ENCODE measurements at regions not wholly inside any gene's neighbourhood (a gene's known extent, or its start where the extent isn't known, plus 50 kb on each side); places are given as distances from the start of the nearest gene placed in this dataset.

DNA sequence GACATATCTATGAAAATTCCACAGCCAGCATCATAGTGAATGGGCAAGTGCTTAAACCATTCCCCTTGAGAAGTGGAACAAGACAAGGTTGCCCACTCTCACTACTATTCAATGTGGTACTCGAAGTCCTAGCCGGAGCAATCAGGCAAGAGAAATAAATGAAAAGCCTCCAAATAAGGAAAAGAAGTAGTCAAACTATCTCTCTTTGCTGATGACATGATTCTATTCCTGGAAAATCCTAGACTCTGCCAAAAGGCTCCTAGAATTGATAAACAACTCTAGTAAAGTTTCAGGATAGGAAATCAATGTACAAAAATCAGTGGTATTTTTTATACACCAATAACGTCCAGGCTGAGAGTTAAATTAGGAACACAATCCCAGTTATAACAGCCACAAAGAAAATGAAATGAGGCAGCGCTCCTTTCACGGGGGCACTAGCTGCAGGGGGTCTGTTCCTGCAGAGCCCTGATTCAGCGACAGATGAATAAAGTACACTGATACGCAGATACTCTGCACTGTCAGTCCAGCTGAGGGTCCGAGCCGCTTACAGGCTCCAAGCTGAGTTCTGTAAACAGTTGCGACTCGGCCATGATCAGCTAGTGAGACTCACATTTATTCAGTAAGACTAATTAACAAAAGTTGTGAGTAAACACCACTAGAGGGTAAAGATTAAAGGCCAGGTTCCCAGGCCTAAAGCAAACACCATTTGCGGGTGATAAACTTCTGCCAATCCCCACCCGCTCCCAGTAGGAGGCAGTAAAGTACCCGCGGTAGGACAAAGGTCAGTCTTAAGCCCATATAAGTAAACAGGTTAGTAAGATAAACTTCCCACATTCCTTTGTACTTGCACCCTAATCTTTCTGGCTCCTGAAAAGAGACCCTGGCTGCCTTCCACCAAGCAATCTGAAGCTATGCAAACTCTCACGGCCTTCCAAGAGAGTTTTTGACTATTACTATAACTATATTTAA is 290.6 kb upstream of the GRID2 start:
- no peak overlapping the region for H3K9ac ChIP-seq (ENCODE audit: low read depth, low read length)
- H3K9me3 ChIP-seq (ENCODE audit: insufficient read depth, low read length, severe bottlenecking), result no peaks in the 10 kb centered on the region
- no peak for DNase-seq
- H3K79me2 ChIP-seq (ENCODE audit: insufficient read depth, low read length), result no peaks in the 10 kb centered on the region
- TF ChIP-seq CTCF (IDR thresholded peaks at IDR 0.05; ENCODE audit: borderline replicate concordance, extremely low read depth, low read length, poor library complexity, severe bottlenecking) (no peak), EZH2 (IDR thresholded peaks at IDR 0.05; ENCODE audit: borderline replicate concordance, low read depth, low read length, severe bottlenecking) (no peak)
- no peak overlapping the region for H3K4me2 ChIP-seq (ENCODE audit: insufficient read depth, low read length)
- no peaks in the 10 kb centered on the region for H3K4me1 ChIP-seq (ENCODE audit: insufficient read depth, low read length)
- no peak overlapping the region for H2AFZ ChIP-seq (ENCODE audit: low read depth, low read length)
- no peak overlapping the region for H3K4me3 ChIP-seq (ENCODE audit: low read depth in 1 of 2, low read length in 2 of 2)
- H4K20me1 ChIP-seq (ENCODE audit: insufficient read depth, low read length), result no peaks in the 10 kb centered on the region
- no peaks in the 10 kb centered on the region for H3K27me3 ChIP-seq (ENCODE audit: insufficient read depth, low read length, poor library complexity)
- H3K36me3 ChIP-seq (ENCODE audit: insufficient read depth, low read length), result no peaks in the 10 kb centered on the region
- ATAC-seq (ENCODE audit: insufficient read depth, low read depth), result no peak
- no peak overlapping the region for H3K27ac ChIP-seq (ENCODE audit: low read length)

- H3K27me3 ChIP-seq (ENCODE audit: insufficient read depth, low read length, poor library complexity), result no peaks in the 10 kb centered on the region
- no peak overlapping the region for H3K9ac ChIP-seq (ENCODE audit: low read depth, low read length)
- H3K36me3 ChIP-seq (ENCODE audit: insufficient read depth, low read length), result no peaks in the 10 kb centered on the region
- no peak overlapping the region for H3K27ac ChIP-seq (ENCODE audit: low read length)
- DNase-seq (no peak), ATAC-seq (ENCODE audit: insufficient read depth, low read depth) (no peak)
- TF ChIP-seq EZH2 (IDR thresholded peaks at IDR 0.05; ENCODE audit: borderline replicate concordance, low read depth, low read length, severe bottlenecking) (no peak), CTCF (IDR thresholded peaks at IDR 0.05; ENCODE audit: borderline replicate concordance, extremely low read depth, low read length, poor library complexity, severe bottlenecking) (no peak)
- H2AFZ ChIP-seq (ENCODE audit: low read depth, low read length), result no peak overlapping the region
- H4K20me1 ChIP-seq (ENCODE audit: insufficient read depth, low read length), result no peaks in the 10 kb centered on the region
- H3K4me1 ChIP-seq (ENCODE audit: insufficient read depth, low read length), result no peaks in the 10 kb centered on the region
- no peak overlapping the region for H3K4me3 ChIP-seq (ENCODE audit: low read depth in 1 of 2, low read length in 2 of 2)
- no peaks in the 10 kb centered on the region for H3K9me3 ChIP-seq (ENCODE audit: insufficient read depth, low read length, severe bottlenecking)
- no peak overlapping the region for H3K4me2 ChIP-seq (ENCODE audit: insufficient read depth, low read length)
- H3K79me2 ChIP-seq (ENCODE audit: insufficient read depth, low read length), result no peaks in the 10 kb centered on the region
Measured at GRCh38 chr4:92014067-92014466, 289.7 kb upstream of the GRID2 start.

DNA sequence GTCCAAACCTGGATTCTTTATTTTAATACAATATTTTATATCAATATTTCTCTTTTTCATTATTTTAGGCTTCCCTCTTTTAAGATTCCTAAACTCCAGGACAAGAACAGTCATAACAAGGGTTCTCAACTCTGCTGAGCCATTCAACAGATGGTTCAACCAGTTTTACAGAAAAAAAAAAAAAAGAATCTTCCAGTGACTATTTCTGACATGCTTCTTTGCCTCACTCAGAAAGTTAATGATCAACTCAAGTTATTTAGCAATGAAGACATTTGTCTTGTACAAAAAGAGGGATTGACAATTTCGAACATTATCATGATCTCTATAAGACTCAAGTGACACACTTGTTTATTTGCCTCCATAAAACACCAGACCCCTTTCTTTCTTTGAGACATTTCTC is 282.6 kb upstream of the GRID2 start:
- ATAC-seq (ENCODE audit: insufficient read depth, low read depth), result no peak
- H3K36me3 ChIP-seq (ENCODE audit: insufficient read depth, low read length), result no peaks in the 10 kb centered on the region
- H3K4me3 ChIP-seq (ENCODE audit: low read depth in 1 of 2, low read length in 2 of 2), result no peak overlapping the region
- H4K20me1 ChIP-seq (ENCODE audit: insufficient read depth, low read length), result no peaks in the 10 kb centered on the region
- H3K4me1 ChIP-seq (ENCODE audit: insufficient read depth, low read length), result no peaks in the 10 kb centered on the region
- no peaks in the 10 kb centered on the region for H3K27me3 ChIP-seq (ENCODE audit: insufficient read depth, low read length, poor library complexity)
- no peaks in the 10 kb centered on the region for H3K9me3 ChIP-seq (ENCODE audit: insufficient read depth, low read length, severe bottlenecking)
- no peak overlapping the region for H2AFZ ChIP-seq (ENCODE audit: low read depth, low read length)
- TF ChIP-seq EZH2 (IDR thresholded peaks at IDR 0.05; ENCODE audit: borderline replicate concordance, low read depth, low read length, severe bottlenecking) (no peak), CTCF (IDR thresholded peaks at IDR 0.05; ENCODE audit: borderline replicate concordance, extremely low read depth, low read length, poor library complexity, severe bottlenecking) (no peak)
- no peak overlapping the region for H3K9ac ChIP-seq (ENCODE audit: low read depth, low read length)
- H3K27ac ChIP-seq (ENCODE audit: low read length), result no peak overlapping the region
- DNase-seq, result no peak
- H3K4me2 ChIP-seq (ENCODE audit: insufficient read depth, low read length), result no peak overlapping the region
- H3K79me2 ChIP-seq (ENCODE audit: insufficient read depth, low read length), result no peaks in the 10 kb centered on the region
